Parathyroid adenoma (tissue), 2 donors: ENCODE measurements at regions not wholly inside any gene's neighbourhood (a gene's known extent, or its start where the extent isn't known, plus 50 kb on each side); places are given as distances from the start of the nearest gene placed in this dataset.

Experiments used
- H2AFZ ChIP-seq: fragments of 300-600 bp; sonication (generic); one replicate; pipeline ENCODE4 v1.7.0; 2017; ENCODE audit warnings: antibody characterized with exemption, mild to moderate bottlenecking
- H3K27ac ChIP-seq: fragments of 300-600 bp; sonication (generic); one replicate; pipeline ENCODE4 v1.7.0; 2017
- H3K27me3 ChIP-seq: fragments of 300-600 bp; sonication (generic); one replicate; pipeline ENCODE4 v1.7.0; 2017; ENCODE audit warnings: low read length; ENCODE audit not compliant: control insufficient read depth, insufficient read depth
- H3K36me3 ChIP-seq: fragments of 300-600 bp; sonication (generic); one replicate; pipeline ENCODE4 v1.7.0; 2017; ENCODE audit warnings: low read length; ENCODE audit not compliant: control insufficient read depth, insufficient read depth
- H3K4me1 ChIP-seq: fragments of 300-600 bp; sonication (generic); one replicate; pipeline ENCODE4 v1.7.0; 2017; ENCODE audit warnings: control low read depth
- H3K4me2 ChIP-seq: fragments of 300-600 bp; sonication (generic); one replicate; pipeline ENCODE4 v1.7.0; 2017; ENCODE audit warnings: low read length
- H3K4me3 ChIP-seq: fragments of 300-600 bp; sonication (generic); one replicate; pipeline ENCODE4 v1.7.0; 2017; ENCODE audit warnings: low read depth, low read length
- H3K79me2 ChIP-seq: fragments of 300-600 bp; sonication (generic); one replicate; pipeline ENCODE4 v1.7.0; 2017; ENCODE audit warnings: control low read depth
- H3K9ac ChIP-seq: fragments of 300-600 bp; sonication (generic); one replicate; pipeline ENCODE4 v1.7.0; 2017; ENCODE audit warnings: mild to moderate bottlenecking
- H3K9me3 ChIP-seq: fragments of 300-600 bp; sonication (generic); one replicate; pipeline ENCODE4 v1.7.0; 2017; ENCODE audit warnings: low read length; ENCODE audit not compliant: control insufficient read depth
- CTCF ChIP-seq: fragments of 300-600 bp; sonication (generic); IDR thresholded peaks from one replicate; pipeline ENCODE4 v1.7.0; 2017; ENCODE audit warnings: antibody characterized with exemption, mild to moderate bottlenecking
- donor health status: primary hyperparathyroidism.

GRCh38 chr4:1515156-1515555, 108.9 kb upstream of the NKX1-1 start:
- Histone ChIP-seq H3K36me3 (no peaks in the 10 kb centered on the region), H3K9ac (no peak overlapping the region), H3K4me3 (no peak overlapping the region), H3K4me1 (no peaks in the 10 kb centered on the region), H3K79me2 (no peaks in the 10 kb centered on the region), H3K9me3 (no peaks in the 10 kb centered on the region), H2AFZ (no peak overlapping the region), H3K4me2 (no peak overlapping the region), H3K27me3 (no peaks in the 10 kb centered on the region), H3K27ac (no peak overlapping the region)
- TF ChIP-seq CTCF, result no peak

- H3K27ac ChIP-seq, result no peak overlapping the region
- no peaks in the 10 kb centered on the region for H3K27me3 ChIP-seq
- no peaks in the 10 kb centered on the region for H3K36me3 ChIP-seq
- no peak for TF ChIP-seq CTCF
- H3K4me1 ChIP-seq, result no peaks in the 10 kb centered on the region
- H2AFZ ChIP-seq, result no peak overlapping the region
- H3K4me2 ChIP-seq, result no peak overlapping the region
- H3K79me2 ChIP-seq, result no peaks in the 10 kb centered on the region
- no peak overlapping the region for H3K4me3 ChIP-seq
- H3K9me3 ChIP-seq, result no peaks in the 10 kb centered on the region
- H3K9ac ChIP-seq, result no peak overlapping the region
Observed at GRCh38 chr4:1514612-1515011, 108.4 kb upstream of the NKX1-1 start.

GRCh38 chr4:1513936-1514483, 107.8 kb upstream of the NKX1-1 start:
- Histone ChIP-seq H3K27me3 (no peaks in the 10 kb centered on the region), H3K4me3 (no peak overlapping the region), H3K36me3 (no peaks in the 10 kb centered on the region), H3K27ac (no peak overlapping the region), H3K4me1 (no peaks in the 10 kb centered on the region), H3K4me2 (no peak overlapping the region), H3K79me2 (no peaks in the 10 kb centered on the region), H3K9me3 (no peaks in the 10 kb centered on the region), H3K9ac (no peak overlapping the region), H2AFZ (no peak overlapping the region)
- no peak for TF ChIP-seq CTCF

- no peak overlapping the region for H3K4me3 ChIP-seq
- H3K9ac ChIP-seq, result no peak overlapping the region
- peak; percentile 24 for TF ChIP-seq CTCF
Observed at GRCh38 chr4:1512738-1513660, 106.8 kb upstream of the NKX1-1 start.

More at GRCh38 chr4:1512738-1513660, 106.8 kb upstream of the NKX1-1 start:
- H2AFZ ChIP-seq, result no peak overlapping the region
- H3K4me1 ChIP-seq, result no peaks in the 10 kb centered on the region
- no peaks in the 10 kb centered on the region for H3K9me3 ChIP-seq
- H3K27me3 ChIP-seq, result no peaks in the 10 kb centered on the region
- no peaks in the 10 kb centered on the region for H3K79me2 ChIP-seq
- peak overlapping the region; percentile 48 for H3K4me2 ChIP-seq
- no peaks in the 10 kb centered on the region for H3K36me3 ChIP-seq
- H3K27ac ChIP-seq, result no peak overlapping the region
